ENCODE measurements at regions not wholly inside any gene's neighbourhood (a gene's known extent, or its start where the extent isn't known, plus 50 kb on each side); places are given as distances from the start of the nearest gene placed in this dataset.
A peak's percentile ranks its signal among the peaks of the same experiment; 100 is the strongest.
"Not testable (repeated sequence)": the region's sequence is repeated elsewhere in the genome, so short reads cannot be mapped to it uniquely, and the experiment has no call there.

DNA sequence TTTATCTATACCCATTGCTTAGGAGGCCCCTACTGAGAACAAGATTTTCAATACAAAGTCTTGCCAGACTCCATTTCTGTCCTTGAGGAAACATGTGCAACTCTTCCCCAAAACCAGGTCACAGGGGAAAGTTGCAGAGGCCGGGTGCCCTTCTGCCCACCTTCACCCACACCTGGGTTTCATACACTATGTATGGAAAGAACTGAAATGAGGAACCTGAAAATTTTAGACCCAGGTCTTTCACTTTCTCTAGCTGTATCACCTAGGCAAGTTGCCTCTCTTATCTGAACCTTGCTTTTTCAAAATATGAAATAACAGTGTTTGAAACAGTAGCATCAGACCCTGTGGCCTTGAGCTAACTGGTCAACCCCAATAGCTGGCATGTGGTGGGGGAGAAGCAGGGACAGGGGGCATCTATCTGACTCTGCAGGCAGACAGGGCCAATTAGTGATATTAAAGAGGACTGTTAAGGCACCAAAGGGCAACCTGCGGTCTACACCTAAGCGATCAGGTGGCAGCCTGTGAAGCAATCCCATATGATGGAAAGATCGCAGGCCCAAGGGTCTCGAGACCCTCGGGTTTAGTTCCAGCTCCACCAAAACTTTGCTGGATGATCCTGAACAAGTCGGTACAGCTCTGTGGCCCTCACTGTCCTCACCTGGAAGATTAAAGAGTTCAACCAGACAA, 346.5 kb downstream of the BCL11B start:
- H3K36me3 Mint-ChIP-seq (ENCODE audit: low read depth), result peaks cover 3% of the 10 kb centered on the region
- H3K4me3 Mint-ChIP-seq, result peak overlapping the region; percentile 34
- H3K9me3 Mint-ChIP-seq, result peaks cover 11% of the 10 kb centered on the region
- intact Hi-C loops (cut with micrococcal nuclease), result loop anchor here (5.0 kb wide), 1 partner anchor 257 kb away; no protein-coding TSS in a partner anchor
- CTCF ChIA-PET, result interaction anchor here (0.6 to 0.8 kb wide), 3 partner anchors 84 to 463 kb away, joined by 3 to 4 read pairs (median 3); no protein-coding TSS in a partner anchor
- H3K27me3 Mint-ChIP-seq (ENCODE audit: low read depth), result no peaks in the 10 kb centered on the region
- DNase-seq, result no peak
- peak overlapping the region; percentile 11 for H3K27ac Mint-ChIP-seq
- peaks cover 38% of the 10 kb centered on the region for H3K4me1 Mint-ChIP-seq (ENCODE audit: low read depth)

DNA sequence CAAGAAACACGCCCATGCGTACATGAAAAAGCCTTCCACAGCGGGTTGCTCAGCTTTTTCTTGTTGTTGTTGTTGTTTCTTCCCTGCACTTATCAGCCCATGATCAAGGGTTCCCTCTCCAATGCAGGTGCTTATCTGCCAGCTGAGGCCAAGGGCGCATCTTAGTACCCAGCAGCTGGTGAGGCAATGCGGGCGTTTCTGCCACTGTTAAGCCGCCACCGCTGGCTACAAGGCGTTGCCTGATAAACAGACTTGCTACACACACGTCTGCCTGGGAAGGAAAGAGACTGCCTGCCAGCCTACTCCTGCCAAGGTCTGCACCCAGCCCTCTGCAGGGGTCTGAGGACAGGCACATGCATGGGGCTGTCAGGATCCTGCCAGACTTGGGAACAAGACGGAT, 345.9 kb downstream of the BCL11B start:
- DNase-seq, result peak; percentile 64
- peaks cover 44% of the 10 kb centered on the region for H3K4me1 Mint-ChIP-seq (ENCODE audit: low read depth)
- CTCF ChIA-PET, result interaction anchor here (0.7 to 0.8 kb wide), 2 partner anchors 84 to 462 kb away, joined by 3 read pairs; no protein-coding TSS in a partner anchor
- H3K27ac Mint-ChIP-seq, result peak overlapping the region; percentile 14
- intact Hi-C loops (cut with micrococcal nuclease), result loop anchor here (5.0 kb wide), 1 partner anchor 256 kb away; no protein-coding TSS in a partner anchor
- H3K4me3 Mint-ChIP-seq, result peak overlapping the region; percentile 34
- peaks cover 11% of the 10 kb centered on the region for H3K9me3 Mint-ChIP-seq
- peaks cover 3% of the 10 kb centered on the region for H3K36me3 Mint-ChIP-seq (ENCODE audit: low read depth)
- H3K27me3 Mint-ChIP-seq (ENCODE audit: low read depth), result no peaks in the 10 kb centered on the region

DNA sequence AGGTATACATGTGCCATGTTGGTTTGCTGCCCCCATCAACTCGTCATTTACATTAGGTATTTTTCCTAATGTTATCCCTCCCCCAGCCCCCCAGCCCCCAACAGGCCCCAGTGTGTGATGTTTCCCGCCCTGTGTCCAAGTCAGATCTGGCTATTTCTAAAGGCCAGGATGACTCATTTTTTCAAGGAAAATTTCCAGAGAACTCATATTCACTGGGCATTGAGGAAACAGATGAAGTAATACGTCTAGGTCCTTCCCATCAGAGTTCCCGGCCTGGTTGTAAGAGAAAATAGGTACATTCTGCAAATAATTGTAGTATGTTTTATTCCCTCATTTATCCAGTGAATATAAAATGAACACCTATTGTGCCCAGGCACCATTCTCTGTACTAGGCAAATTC, 345.2 kb downstream of the BCL11B start:
- no peaks in the 10 kb centered on the region for H3K27me3 Mint-ChIP-seq (ENCODE audit: low read depth)
- peaks cover 2% of the 10 kb centered on the region for H3K36me3 Mint-ChIP-seq (ENCODE audit: low read depth)
- no peak overlapping the region for H3K27ac Mint-ChIP-seq
- intact Hi-C loops (cut with micrococcal nuclease), result loop anchor here (5.0 kb wide), 1 partner anchor 256 kb away; no protein-coding TSS in a partner anchor
- peaks cover 51% of the 10 kb centered on the region for H3K4me1 Mint-ChIP-seq (ENCODE audit: low read depth)
- peaks cover 11% of the 10 kb centered on the region for H3K9me3 Mint-ChIP-seq
- DNase-seq, result no peak
- H3K4me3 Mint-ChIP-seq, result no peak overlapping the region
- CTCF ChIA-PET, result interaction anchor here (0.6 kb wide), 2 partner anchors 91 to 268 kb away, joined by 3 read pairs; no protein-coding TSS in a partner anchor

DNA sequence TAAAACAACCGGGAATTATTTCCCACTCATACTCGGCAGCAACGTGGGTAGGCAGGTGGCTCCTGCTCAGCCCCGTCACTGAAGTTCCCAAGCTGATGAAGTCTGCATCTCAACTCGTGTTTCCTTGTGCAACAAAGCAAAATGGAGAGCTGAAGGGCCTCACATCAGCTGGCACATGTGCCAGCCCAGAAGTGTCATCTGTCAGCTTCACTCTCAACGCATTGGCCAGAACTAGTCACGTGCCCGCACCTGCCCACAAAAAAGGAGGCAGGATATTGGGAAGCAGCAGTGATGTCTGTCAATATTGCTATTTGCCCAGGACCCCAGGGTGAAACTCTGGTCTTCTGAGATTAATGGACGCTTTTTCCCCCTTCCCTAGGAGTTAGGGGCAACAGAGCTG, 344.0 kb downstream of the BCL11B start:
- CTCF ChIA-PET, result interaction anchor here (0.6 to 1.2 kb wide), 5 partner anchors 17 to 791 kb away, joined by 3 to 8 read pairs (median 3); no protein-coding TSS in a partner anchor
- H3K9me3 Mint-ChIP-seq, result no peaks in the 10 kb centered on the region
- no peaks in the 10 kb centered on the region for H3K27me3 Mint-ChIP-seq (ENCODE audit: low read depth)
- intact Hi-C loops (cut with micrococcal nuclease), result loop anchor here (5.0 kb wide), 1 partner anchor 254 kb away; no protein-coding TSS in a partner anchor
- H3K4me1 Mint-ChIP-seq (ENCODE audit: low read depth), result peaks cover 63% of the 10 kb centered on the region
- H3K36me3 Mint-ChIP-seq (ENCODE audit: low read depth), result no peaks in the 10 kb centered on the region
- no peak overlapping the region for H3K4me3 Mint-ChIP-seq
- no peak overlapping the region for H3K27ac Mint-ChIP-seq
- DNase-seq, result no peak

DNA sequence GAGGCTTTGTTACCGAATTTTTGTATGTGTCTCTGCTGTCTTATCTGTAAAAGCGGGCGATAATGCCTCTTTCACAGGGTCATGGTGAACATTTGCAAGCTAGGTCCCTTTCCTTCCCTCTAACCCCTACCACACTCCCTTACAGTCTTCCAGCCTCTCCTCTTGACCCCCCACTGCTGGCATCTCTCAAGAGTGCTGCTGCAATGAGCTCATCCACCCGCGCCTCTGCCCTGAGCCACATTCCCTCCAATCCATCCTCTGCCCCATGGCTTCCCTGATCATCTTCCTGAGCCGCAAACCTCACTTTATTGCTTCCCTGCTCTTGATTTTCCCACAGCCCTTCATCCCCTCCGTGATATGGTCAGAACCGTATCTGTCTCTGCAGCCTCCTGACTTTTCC, 343.6 kb downstream of the BCL11B start:
- peaks cover 67% of the 10 kb centered on the region for H3K4me1 Mint-ChIP-seq (ENCODE audit: low read depth)
- H3K4me3 Mint-ChIP-seq, result no peak overlapping the region
- CTCF ChIA-PET, result interaction anchor here (0.6 to 1.2 kb wide), 4 partner anchors 17 to 791 kb away, joined by 3 read pairs; no protein-coding TSS in a partner anchor
- no peak overlapping the region for H3K27ac Mint-ChIP-seq
- intact Hi-C loops (cut with micrococcal nuclease), result loop anchor here (5.0 kb wide), 1 partner anchor 254 kb away; no protein-coding TSS in a partner anchor
- no peaks in the 10 kb centered on the region for H3K36me3 Mint-ChIP-seq (ENCODE audit: low read depth)
- no peaks in the 10 kb centered on the region for H3K27me3 Mint-ChIP-seq (ENCODE audit: low read depth)
- H3K9me3 Mint-ChIP-seq, result no peaks in the 10 kb centered on the region
- no peak for DNase-seq

DNA sequence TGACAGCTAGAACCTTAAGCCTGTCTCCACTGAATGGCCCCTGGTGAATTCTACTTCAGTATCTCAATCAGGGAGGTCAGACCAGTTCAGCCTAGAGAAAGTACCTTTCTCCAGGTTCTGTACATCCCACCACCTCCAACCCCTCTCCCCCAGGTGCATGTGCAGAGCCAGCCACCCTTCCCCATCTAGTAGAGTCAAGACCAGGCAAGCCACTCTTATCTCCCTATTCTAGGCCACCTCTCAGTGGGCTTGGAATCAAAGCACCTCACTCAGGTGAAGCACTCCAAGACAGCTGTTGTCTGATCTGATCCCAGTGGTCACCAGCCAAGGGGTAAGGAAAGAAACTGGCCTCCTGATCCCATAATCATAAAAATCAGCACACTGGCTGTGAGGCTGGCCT, 340.9 kb downstream of the BCL11B start:
- Mint-ChIP-seq H3K27ac (peak overlapping the region; percentile 71), H3K4me1 (ENCODE audit: low read depth) (peaks cover 79% of the 10 kb centered on the region), H3K9me3 (no peaks in the 10 kb centered on the region), H3K27me3 (ENCODE audit: low read depth) (no peaks in the 10 kb centered on the region), H3K4me3 (no peak overlapping the region), H3K36me3 (ENCODE audit: low read depth) (peaks cover 2% of the 10 kb centered on the region)
- CTCF ChIA-PET, result no interaction called here
- no peak for DNase-seq
- intact Hi-C loops (cut with micrococcal nuclease), result loop anchor here (5.0 to 10.0 kb wide), 2 partner anchors 694 to 786 kb away; no protein-coding TSS in a partner anchor

DNA sequence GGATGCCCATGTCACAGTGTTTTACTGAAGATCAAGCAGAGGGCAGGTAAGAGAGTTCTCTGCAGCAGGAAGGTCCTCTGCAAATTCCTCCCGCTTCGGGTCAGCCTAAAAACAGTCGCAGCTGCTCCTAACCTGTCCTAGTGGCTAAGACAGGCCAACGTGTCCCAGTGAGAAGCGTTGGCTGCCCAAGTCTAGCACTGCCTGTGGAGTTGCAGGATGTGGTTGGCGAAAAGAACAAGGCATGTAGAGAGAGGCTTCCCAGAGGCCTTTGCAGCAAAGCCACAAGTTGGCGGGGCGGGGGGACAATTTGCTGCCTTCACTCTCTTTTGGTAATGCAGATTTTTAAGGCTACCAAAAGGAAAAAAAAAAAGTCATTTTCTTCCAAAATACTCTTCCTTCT, 340.1 kb downstream of the BCL11B start:
- H3K27ac Mint-ChIP-seq, result peak overlapping the region; percentile 71
- intact Hi-C loops (cut with micrococcal nuclease), result loop anchor here (5.0 to 10.0 kb wide), 2 partner anchors 695 to 787 kb away; no protein-coding TSS in a partner anchor
- DNase-seq, result peak; percentile 86
- H3K27me3 Mint-ChIP-seq (ENCODE audit: low read depth), result no peaks in the 10 kb centered on the region
- no peaks in the 10 kb centered on the region for H3K9me3 Mint-ChIP-seq
- peaks cover 2% of the 10 kb centered on the region for H3K36me3 Mint-ChIP-seq (ENCODE audit: low read depth)
- peaks cover 81% of the 10 kb centered on the region for H3K4me1 Mint-ChIP-seq (ENCODE audit: low read depth)
- CTCF ChIA-PET, result no interaction called here
- H3K4me3 Mint-ChIP-seq, result peak overlapping the region; percentile 44

DNA sequence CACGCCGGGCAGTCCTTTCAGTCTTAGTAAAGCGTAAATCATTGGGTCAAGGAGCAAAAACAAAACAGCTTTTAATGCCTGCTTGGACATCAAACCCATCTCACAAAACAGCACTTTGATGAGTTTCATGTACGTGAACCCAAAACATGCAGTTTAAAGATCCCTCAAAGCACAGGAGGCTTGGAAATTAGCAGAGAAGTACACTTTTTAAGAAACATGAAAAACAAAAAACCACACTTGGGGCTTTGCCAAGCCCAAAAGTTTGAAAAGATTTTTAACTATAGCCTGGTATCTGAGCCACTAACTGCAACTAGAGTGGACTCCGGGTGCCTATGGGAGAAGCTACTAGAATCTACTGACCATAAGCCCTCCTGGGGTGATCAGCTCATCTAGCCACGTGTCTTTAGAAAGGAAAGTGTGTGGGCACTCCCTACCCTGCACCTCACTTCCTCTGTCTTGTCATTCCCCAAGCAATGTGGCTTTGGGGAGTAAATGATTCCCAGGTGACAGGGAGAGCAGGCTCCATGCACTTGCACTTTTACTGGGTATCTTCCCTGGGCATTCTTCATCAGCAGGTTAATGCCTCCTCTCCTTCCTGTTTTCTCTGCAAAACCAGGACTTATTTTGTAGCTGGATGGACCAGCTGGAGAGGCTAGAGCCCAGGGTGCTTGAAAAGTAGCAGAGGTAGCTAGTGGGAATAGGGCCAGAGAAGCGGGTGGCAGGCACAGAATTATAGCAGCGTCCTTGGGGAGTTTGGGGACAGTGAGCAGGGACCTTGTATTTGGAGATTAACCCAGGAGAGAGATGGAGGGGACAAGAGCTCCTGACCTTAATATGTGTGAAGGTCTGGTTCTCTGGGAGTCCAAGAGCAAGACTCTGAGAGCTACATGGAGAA, 339.3 kb downstream of the BCL11B start:
- Mint-ChIP-seq H3K4me3 (peak overlapping the region; percentile 44), H3K9me3 (no peaks in the 10 kb centered on the region), H3K27me3 (ENCODE audit: low read depth) (no peaks in the 10 kb centered on the region), H3K36me3 (ENCODE audit: low read depth) (peaks cover 2% of the 10 kb centered on the region), H3K4me1 (ENCODE audit: low read depth) (peaks cover 82% of the 10 kb centered on the region), H3K27ac (peak overlapping the region; percentile 71)
- intact Hi-C loops (cut with micrococcal nuclease), result loop anchor here (5.0 to 10.0 kb wide), 2 partner anchors 695 to 788 kb away; no protein-coding TSS in a partner anchor
- CTCF ChIA-PET, result interaction anchor here (0.6 to 1.6 kb wide), 2 partner anchors 14 to 20 kb away, joined by 3 to 7 read pairs; no protein-coding TSS in a partner anchor
- DNase-seq, result peak; percentile 20

DNA sequence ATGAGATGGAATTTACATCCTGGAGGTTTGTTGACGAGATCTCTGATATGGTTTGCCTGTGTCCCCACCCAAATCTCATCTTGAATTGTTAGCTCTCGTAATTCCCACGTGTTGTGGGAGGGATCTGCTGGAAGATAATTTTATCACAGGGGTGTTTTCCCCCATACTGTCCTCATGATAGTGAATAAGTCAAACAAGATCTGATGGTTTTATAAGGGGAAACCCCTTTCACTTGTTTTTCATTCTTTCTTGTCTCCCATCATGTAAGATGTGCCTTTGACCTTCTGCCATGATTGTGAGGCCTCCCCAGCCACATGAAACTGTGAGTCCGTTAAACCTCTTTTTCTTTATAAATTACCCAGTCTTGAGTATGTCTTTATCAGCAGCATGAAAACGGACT, 337.4 kb downstream of the BCL11B start:
- DNase-seq, result peak; percentile 31
- peak overlapping the region; percentile 28 for H3K27ac Mint-ChIP-seq
- H3K4me3 Mint-ChIP-seq; H3K27me3 Mint-ChIP-seq (ENCODE audit: low read depth); H3K36me3 Mint-ChIP-seq (ENCODE audit: low read depth); H3K9me3 Mint-ChIP-seq; CTCF ChIA-PET: not testable (repeated sequence)
- intact Hi-C loops (cut with micrococcal nuclease), result loop anchor here (5.0 to 10.0 kb wide), 2 partner anchors 697 to 790 kb away; no protein-coding TSS in a partner anchor
- peaks cover 87% of the 10 kb centered on the region for H3K4me1 Mint-ChIP-seq (ENCODE audit: low read depth)

DNA sequence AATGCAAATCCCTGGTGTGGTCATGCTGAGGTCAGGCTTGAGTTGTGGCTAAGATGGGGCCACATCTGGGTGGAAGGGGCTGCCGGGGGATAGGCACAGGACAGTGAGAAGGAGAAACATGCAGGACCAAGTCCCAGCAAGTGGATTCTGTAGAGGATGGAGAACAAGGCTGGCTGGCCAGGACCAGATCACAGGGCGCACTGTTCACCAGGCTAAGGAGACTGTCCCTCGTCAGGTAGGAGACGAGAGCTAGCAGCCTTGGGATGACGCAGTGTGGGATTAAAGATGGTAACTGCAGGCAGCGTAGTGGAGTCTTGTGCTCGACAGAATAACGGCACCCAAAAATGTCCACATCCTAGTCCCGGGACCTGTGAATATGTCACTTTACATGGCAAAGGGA, 336.1 kb downstream of the BCL11B start:
- CTCF ChIA-PET, result no interaction called here
- no peak for DNase-seq
- Mint-ChIP-seq H3K27ac (no peak overlapping the region), H3K36me3 (ENCODE audit: low read depth) (peaks cover 2% of the 10 kb centered on the region), H3K4me1 (ENCODE audit: low read depth) (peaks cover 96% of the 10 kb centered on the region), H3K27me3 (ENCODE audit: low read depth) (no peaks in the 10 kb centered on the region), H3K9me3 (no peaks in the 10 kb centered on the region), H3K4me3 (no peak overlapping the region)
- intact Hi-C loops (cut with micrococcal nuclease), result loop anchor here (10.0 kb wide), 1 partner anchor 791 kb away; no protein-coding TSS in a partner anchor

DNA sequence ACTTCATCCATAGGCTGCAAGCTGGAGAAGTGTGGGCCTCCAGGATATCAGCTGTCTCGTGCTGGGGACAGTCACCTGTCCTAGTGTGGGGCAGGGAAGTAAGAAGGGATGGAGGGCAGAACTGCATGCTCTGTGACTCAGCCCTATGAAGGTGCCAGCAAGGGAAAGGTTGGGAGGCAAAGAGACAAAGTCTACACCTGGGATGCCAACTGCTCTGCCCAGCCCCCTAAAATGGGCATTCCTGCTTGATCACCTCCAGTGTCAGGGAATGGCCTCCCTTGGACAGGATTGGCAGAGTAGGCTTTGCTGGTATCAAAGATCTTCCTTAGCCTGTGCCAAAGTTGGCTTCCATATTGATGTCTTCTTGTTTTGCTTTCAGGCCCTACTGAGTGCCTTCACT, 335.0 kb downstream of the BCL11B start:
- DNase-seq, result no peak
- H3K27ac Mint-ChIP-seq, result no peak overlapping the region
- no peaks in the 10 kb centered on the region for H3K9me3 Mint-ChIP-seq
- H3K27me3 Mint-ChIP-seq (ENCODE audit: low read depth), result no peaks in the 10 kb centered on the region
- H3K36me3 Mint-ChIP-seq (ENCODE audit: low read depth), result peaks cover 2% of the 10 kb centered on the region
- H3K4me1 Mint-ChIP-seq (ENCODE audit: low read depth), result peaks cover 90% of the 10 kb centered on the region
- CTCF ChIA-PET, result no interaction called here
- intact Hi-C loops (cut with micrococcal nuclease), result loop anchor here (10.0 kb wide), 1 partner anchor 792 kb away; no protein-coding TSS in a partner anchor
- H3K4me3 Mint-ChIP-seq, result no peak overlapping the region

All from activated naive CD4-positive, alpha-beta T cell treated with anti-CD3 and anti-CD28 coated beads for 36 hours (primary cell).